Ishikawa (cell line): ENCODE measurements at regions not wholly inside any gene's neighbourhood (a gene's known extent, or its start where the extent isn't known, plus 50 kb on each side); places are given as distances from the start of the nearest gene placed in this dataset.

Experiments used
- CEBPB ChIP-seq: IDR thresholded peaks from 2 replicates; pipeline ENCODE4 v1.6.1; 2012
- RAD21 ChIP-seq: IDR thresholded peaks from 2 replicates; pipeline ENCODE4 v1.6.1; 2012; ENCODE audit warnings: low read depth
- TCF12 ChIP-seq: IDR thresholded peaks from 2 replicates; pipeline ENCODE4 v1.6.1; 2012; ENCODE audit warnings: low read depth
- TF ChIP-seq, protein P1 (sequence below): IDR thresholded peaks from 2 replicates; pipeline ENCODE4 v1.6.1; 2012

DNA sequence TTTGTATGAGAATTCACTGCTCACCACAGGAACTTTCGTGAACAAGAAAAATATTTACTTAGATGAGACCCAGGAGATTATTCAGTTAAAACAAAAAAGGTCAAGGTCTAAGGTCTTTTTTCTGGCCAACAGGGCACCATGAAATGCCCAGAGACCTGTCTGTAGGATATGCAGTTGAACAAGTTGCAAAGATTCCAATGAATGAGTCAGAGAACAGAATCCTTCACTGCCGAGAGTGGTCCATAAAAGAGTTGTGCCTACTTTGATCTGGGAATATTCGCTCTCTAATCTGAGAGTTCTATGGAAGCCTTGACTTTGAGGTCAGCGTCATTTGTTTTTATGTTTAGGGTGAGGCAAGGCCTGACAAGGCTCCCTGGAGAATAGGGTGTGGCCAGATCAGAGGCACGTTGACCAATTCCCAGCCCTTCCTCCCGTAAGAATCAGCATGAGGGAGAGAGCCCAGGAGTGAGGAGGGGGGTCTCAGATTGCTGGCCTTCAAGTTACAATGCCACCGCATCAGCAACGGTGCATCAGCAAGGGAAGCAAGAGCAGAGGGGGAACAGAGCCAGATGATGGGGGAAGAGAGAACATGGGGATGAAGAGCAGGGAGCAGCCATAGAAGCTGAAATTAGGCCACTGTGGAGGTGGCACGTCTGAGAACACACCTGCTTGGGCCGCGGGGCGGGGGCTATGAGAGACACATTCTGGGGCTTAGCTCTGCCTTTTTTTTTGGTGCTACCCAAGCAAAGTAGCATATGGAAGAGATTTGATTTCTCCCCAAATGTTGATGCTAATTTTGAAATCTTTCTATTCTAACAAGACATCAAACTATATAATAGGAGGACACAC is 206.4 kb upstream of the RAB4A start:
- TF ChIP-seq RAD21 (no peak), TCF12 (no peak), CEBPB (no peak)
- TF ChIP-seq, protein P1, sequence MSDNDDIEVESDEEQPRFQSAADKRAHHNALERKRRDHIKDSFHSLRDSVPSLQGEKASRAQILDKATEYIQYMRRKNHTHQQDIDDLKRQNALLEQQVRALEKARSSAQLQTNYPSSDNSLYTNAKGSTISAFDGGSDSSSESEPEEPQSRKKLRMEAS: no peak
